HL-60 (cell line): ENCODE measurements at regions not wholly inside any gene's neighbourhood (a gene's known extent, or its start where the extent isn't known, plus 50 kb on each side); places are given as distances from the start of the nearest gene placed in this dataset.

Experiments
- CTCF ChIP-seq: IDR thresholded peaks from one replicate; pipeline ENCODE4 v1.5.1; 2011; ENCODE audit warnings: low read length, control low read depth, inconsistent platforms; ENCODE audit not compliant: insufficient read depth
- GABPA ChIP-seq: IDR thresholded peaks from 2 replicates; pipeline ENCODE4 v1.6.1; 2012; ENCODE audit warnings: low read depth

- TF ChIP-seq GABPA (no peak), CTCF (no peak)
Measured at GRCh38 chr5:54746777-54747398, 229.3 kb downstream of the SNX18 start.
